Muscle layer of colon (tissue), 2 donors: ENCODE measurements at regions not wholly inside any gene's neighbourhood (a gene's known extent, or its start where the extent isn't known, plus 50 kb on each side); places are given as distances from the start of the nearest gene placed in this dataset.

Source experiments
- H3K27ac ChIP-seq: one replicate; pipeline ENCODE4 v1.7.0; 2013; ENCODE audit warnings: low read depth, mild to moderate bottlenecking, low read length, moderate library complexity
- H3K27me3 ChIP-seq, 2 donors: one replicate each; pipeline ENCODE4 v1.7.0; 2013; ENCODE audit warnings: low read length in 2 of 2, mild to moderate bottlenecking in 2 of 2; ENCODE audit not compliant: insufficient read depth in 2 of 2, control insufficient read depth in 1 of 2
- H3K36me3 ChIP-seq: one replicate; pipeline ENCODE4 v1.7.0; 2013; ENCODE audit warnings: mild to moderate bottlenecking, low read length; ENCODE audit not compliant: insufficient read depth
- H3K4me1 ChIP-seq: one replicate; pipeline ENCODE4 v1.7.0; 2013; ENCODE audit warnings: mild to moderate bottlenecking, low read length; ENCODE audit not compliant: insufficient read depth
- H3K4me3 ChIP-seq, 2 donors: one replicate each; pipeline ENCODE4 v1.7.0; 2013; ENCODE audit warnings: low read length in 2 of 2, low read depth in 1 of 2, mild to moderate bottlenecking in 1 of 2, moderate library complexity in 1 of 2
- H3K9ac ChIP-seq: one replicate; pipeline ENCODE4 v1.7.0; 2013; ENCODE audit warnings: low read length
- H3K9me3 ChIP-seq: one replicate; pipeline ENCODE4 v1.7.0; 2013; ENCODE audit warnings: mild to moderate bottlenecking, low read length
- donor health status: abdominal sarcoma.
- donor health status: Adenocarcinoma of cecum.

GRCh38 chr2:122000556-122001340 lies 245.3 kb downstream of the TSN start:
- Histone ChIP-seq H3K4me1 (peaks cover 3% of the 10 kb centered on the region), H3K4me3 (no peak overlapping the region), H3K27ac (no peak overlapping the region), H3K9me3 (no peaks in the 10 kb centered on the region), H3K27me3 (no peaks in the 10 kb centered on the region), H3K36me3 (no peaks in the 10 kb centered on the region), H3K9ac (no peak overlapping the region)

GRCh38 chr2:122001441-122001874 lies 246.0 kb downstream of the TSN start:
- Histone ChIP-seq H3K9me3 (no peaks in the 10 kb centered on the region), H3K9ac (no peak overlapping the region), H3K36me3 (no peaks in the 10 kb centered on the region), H3K27ac (no peak overlapping the region), H3K4me1 (peaks cover 3% of the 10 kb centered on the region), H3K27me3 (no peaks in the 10 kb centered on the region), H3K4me3 (no peak overlapping the region)

GRCh38 chr2:122003196-122003940 lies 247.9 kb downstream of the TSN start:
- Histone ChIP-seq H3K9me3 (no peaks in the 10 kb centered on the region), H3K9ac (no peak overlapping the region)

GRCh38 chr2:122007126-122007525 lies 251.7 kb downstream of the TSN start:
- no peaks in the 10 kb centered on the region for H3K9me3 ChIP-seq
- H3K36me3 ChIP-seq, result no peaks in the 10 kb centered on the region
- no peak overlapping the region for H3K4me3 ChIP-seq
- no peaks in the 10 kb centered on the region for H3K27me3 ChIP-seq
- no peak overlapping the region for H3K27ac ChIP-seq
- H3K4me1 ChIP-seq, result no peaks in the 10 kb centered on the region
- H3K9ac ChIP-seq, result no peak overlapping the region

More at GRCh38 chr2:122003196-122003940, 247.9 kb downstream of the TSN start:
- H3K27me3 ChIP-seq, result no peaks in the 10 kb centered on the region
- no peaks in the 10 kb centered on the region for H3K36me3 ChIP-seq
- H3K4me3 ChIP-seq, result no peak overlapping the region
- peaks cover 3% of the 10 kb centered on the region for H3K4me1 ChIP-seq
- no peak overlapping the region for H3K27ac ChIP-seq

- Histone ChIP-seq H3K27me3 (no peaks in the 10 kb centered on the region), H3K4me3 (no peak overlapping the region), H3K27ac (no peak overlapping the region), H3K36me3 (no peaks in the 10 kb centered on the region), H3K9me3 (no peaks in the 10 kb centered on the region), H3K9ac (no peak overlapping the region), H3K4me1 (no peaks in the 10 kb centered on the region)
Observed at GRCh38 chr2:122007577-122007976, 252.1 kb downstream of the TSN start.

GRCh38 chr2:122009561-122009960 lies 254.1 kb downstream of the TSN start:
- no peak overlapping the region for H3K27ac ChIP-seq
- H3K27me3 ChIP-seq, result no peaks in the 10 kb centered on the region
- H3K4me3 ChIP-seq, result no peak overlapping the region
- H3K9ac ChIP-seq, result no peak overlapping the region
- H3K4me1 ChIP-seq, result no peaks in the 10 kb centered on the region
- no peaks in the 10 kb centered on the region for H3K36me3 ChIP-seq
- no peaks in the 10 kb centered on the region for H3K9me3 ChIP-seq

- H3K27me3 ChIP-seq, result no peaks in the 10 kb centered on the region
- H3K9ac ChIP-seq, result no peak overlapping the region
- no peaks in the 10 kb centered on the region for H3K4me1 ChIP-seq
- no peaks in the 10 kb centered on the region for H3K36me3 ChIP-seq
- no peaks in the 10 kb centered on the region for H3K9me3 ChIP-seq
- H3K4me3 ChIP-seq, result no peak overlapping the region
- no peak overlapping the region for H3K27ac ChIP-seq
Observed at GRCh38 chr2:122011493-122012270, 256.2 kb downstream of the TSN start.

- Histone ChIP-seq H3K4me3 (no peak overlapping the region), H3K4me1 (no peaks in the 10 kb centered on the region), H3K27me3 (no peaks in the 10 kb centered on the region), H3K36me3 (no peaks in the 10 kb centered on the region), H3K27ac (no peak overlapping the region), H3K9me3 (no peaks in the 10 kb centered on the region), H3K9ac (no peak overlapping the region)
Observed at GRCh38 chr2:122018736-122019135, 263.3 kb downstream of the TSN start.

GRCh38 chr2:122019724-122020123 lies 264.3 kb downstream of the TSN start:
- no peaks in the 10 kb centered on the region for H3K27me3 ChIP-seq
- no peak overlapping the region for H3K27ac ChIP-seq
- H3K4me3 ChIP-seq, result no peak overlapping the region
- H3K9ac ChIP-seq, result no peak overlapping the region
- H3K9me3 ChIP-seq, result no peaks in the 10 kb centered on the region
- H3K36me3 ChIP-seq, result no peaks in the 10 kb centered on the region
- no peaks in the 10 kb centered on the region for H3K4me1 ChIP-seq

- Histone ChIP-seq H3K27me3 (no peaks in the 10 kb centered on the region), H3K9ac (no peak overlapping the region), H3K4me1 (no peaks in the 10 kb centered on the region), H3K36me3 (no peaks in the 10 kb centered on the region), H3K4me3 (no peak overlapping the region), H3K9me3 (no peaks in the 10 kb centered on the region), H3K27ac (no peak overlapping the region)
Observed at GRCh38 chr2:122020377-122020776, 264.9 kb downstream of the TSN start.

- Histone ChIP-seq H3K36me3 (no peaks in the 10 kb centered on the region), H3K9ac (no peak overlapping the region), H3K4me3 (no peak overlapping the region)
Observed at GRCh38 chr2:122021941-122022340, 266.5 kb downstream of the TSN start.

More at GRCh38 chr2:122021941-122022340, 266.5 kb downstream of the TSN start:
- Histone ChIP-seq H3K27ac (no peak overlapping the region), H3K4me1 (no peaks in the 10 kb centered on the region), H3K9me3 (no peaks in the 10 kb centered on the region), H3K27me3 (no peaks in the 10 kb centered on the region)
